Hematopoietic multipotent progenitor cell treated with erythropoietin and hydrocortisone succinate and interleukin-3 and kit ligand, for 4 days (in vitro differentiated cells): ENCODE measurements at regions not wholly inside any gene's neighbourhood (a gene's known extent, or its start where the extent isn't known, plus 50 kb on each side); places are given as distances from the start of the nearest gene placed in this dataset.
"Not testable (repeated sequence)": the region's sequence is repeated elsewhere in the genome, so short reads cannot be mapped to it uniquely, and the experiment has no call there.

Source experiments
- DNase-seq: peaks from one replicate; pipeline ENCODE4 v3.0.0-alpha.2; 2015

- no peak for DNase-seq
Observed at GRCh38 chr7:68971634-68972340, 626.5 kb upstream of the AUTS2 start.

- DNase-seq = no peak
Observed at GRCh38 chr7:68977385-68978055, 620.8 kb upstream of the AUTS2 start.

GRCh38 chr7:68978710-68979109 lies 619.6 kb upstream of the AUTS2 start:
- no peak for DNase-seq

- DNase-seq = no peak
Observed at GRCh38 chr7:68980011-68980410, 618.3 kb upstream of the AUTS2 start.

GRCh38 chr7:68980432-68980831 lies 617.8 kb upstream of the AUTS2 start:
- DNase-seq = not testable (repeated sequence)

GRCh38 chr7:68984306-68984705 lies 614.0 kb upstream of the AUTS2 start:
- DNase-seq = no peak

- DNase-seq = no peak
Observed at GRCh38 chr7:68994841-68995240, 603.4 kb upstream of the AUTS2 start.

- DNase-seq = no peak
Observed at GRCh38 chr7:68998136-68998535, 600.1 kb upstream of the AUTS2 start.

GRCh38 chr7:69002416-69002815 lies 595.9 kb upstream of the AUTS2 start:
- DNase-seq = no peak

GRCh38 chr7:69012149-69012548 lies 586.1 kb upstream of the AUTS2 start:
- DNase-seq = no peak

- DNase-seq = no peak
Observed at GRCh38 chr7:69017208-69017607, 581.1 kb upstream of the AUTS2 start.

- peak; percentile 1 for DNase-seq
Observed at GRCh38 chr7:69018200-69018599, 580.1 kb upstream of the AUTS2 start.

GRCh38 chr7:69019437-69019836 lies 578.8 kb upstream of the AUTS2 start:
- DNase-seq = no peak

GRCh38 chr7:69020536-69020935 lies 577.7 kb upstream of the AUTS2 start:
- no peak for DNase-seq

GRCh38 chr7:69025249-69025648 lies 573.0 kb upstream of the AUTS2 start:
- DNase-seq = no peak

GRCh38 chr7:69032848-69033247 lies 565.4 kb upstream of the AUTS2 start:
- DNase-seq = no peak

- DNase-seq = no peak
Observed at GRCh38 chr7:69035826-69036225, 562.4 kb upstream of the AUTS2 start.

- no peak for DNase-seq
Observed at GRCh38 chr7:69036301-69036700, 562.0 kb upstream of the AUTS2 start.

GRCh38 chr7:69038915-69039314 lies 559.4 kb upstream of the AUTS2 start:
- DNase-seq = no peak

GRCh38 chr7:69042138-69042537 lies 556.1 kb upstream of the AUTS2 start:
- DNase-seq = no peak

GRCh38 chr7:69047151-69047754 lies 551.0 kb upstream of the AUTS2 start:
- no peak for DNase-seq

- DNase-seq = no peak
Observed at GRCh38 chr7:69049326-69049725, 548.9 kb upstream of the AUTS2 start.

GRCh38 chr7:69052447-69052846 lies 545.8 kb upstream of the AUTS2 start:
- no peak for DNase-seq

- no peak for DNase-seq
Observed at GRCh38 chr7:69060516-69060915, 537.8 kb upstream of the AUTS2 start.
